ENCODE measurements at regions not wholly inside any gene's neighbourhood (a gene's known extent, or its start where the extent isn't known, plus 50 kb on each side); places are given as distances from the start of the nearest gene placed in this dataset.
"Not testable (repeated sequence)": the region's sequence is repeated elsewhere in the genome, so short reads cannot be mapped to it uniquely, and the experiment has no call there.

GRCh38 chr10:46810222-46810621 is 101.0 kb upstream of the PTPN20 start:
- not testable (repeated sequence) for DNase-seq

GRCh38 chr10:46816126-46816525 is 95.1 kb upstream of the PTPN20 start:
- DNase-seq: not testable (repeated sequence)

GRCh38 chr10:46840393-46841050 is 70.7 kb upstream of the PTPN20 start:
- DNase-seq: not testable (repeated sequence)

- not testable (repeated sequence) for DNase-seq
Observed at GRCh38 chr10:46841051-46841593, 70.1 kb upstream of the PTPN20 start.

GRCh38 chr10:46845194-46845593 is 66.0 kb upstream of the PTPN20 start:
- not testable (repeated sequence) for DNase-seq

- not testable (repeated sequence) for DNase-seq
Observed at GRCh38 chr10:46845640-46846039, 65.6 kb upstream of the PTPN20 start.

- DNase-seq: not testable (repeated sequence)
Observed at GRCh38 chr10:46860753-46861152, 50.5 kb upstream of the PTPN20 start.
